Thyroid gland (tissue), 4 donors: ENCODE measurements at regions not wholly inside any gene's neighbourhood (a gene's known extent, or its start where the extent isn't known, plus 50 kb on each side); places are given as distances from the start of the nearest gene placed in this dataset.

Experiments used
- DNase-seq, 2 donors: peaks; one replicate each; pipeline ENCODE4 v3.0.0-alpha.2; 2019
- H3K27ac ChIP-seq, 3 donors: fragments of 200-600 bp; sonication (generic); 1 replicate in 2 of 3; 2 replicates in 1 of 3; pipeline ENCODE4 v1.5.1; 2016 to 2019; ENCODE audit warnings: mild to moderate bottlenecking in 1 of 3, moderate library complexity in 1 of 3
- H3K27me3 ChIP-seq: fragments of 200-600 bp; sonication (generic); one replicate; pipeline ENCODE4 v1.5.1; 2019
- H3K36me3 ChIP-seq, 2 donors: fragments of 200-600 bp; sonication (generic); one replicate each; pipeline ENCODE4 v1.5.1; 2016 to 2019
- H3K4me1 ChIP-seq, 2 donors: fragments of 200-600 bp; sonication (generic); one replicate each; pipeline ENCODE4 v1.5.1; 2017 to 2019
- H3K4me3 ChIP-seq, 3 donors: fragments of 200-600 bp; sonication (generic); replicated peaks in 1 of 3; 1 replicate in 2 of 3; 2 replicates in 1 of 3; pipeline ENCODE4 v1.5.1; 2016; ENCODE audit warnings: mild to moderate bottlenecking in 1 of 3
- H3K9me3 ChIP-seq: fragments of 200-600 bp; sonication (generic); one replicate; pipeline ENCODE4 v1.5.1; 2017
- CTCF ChIP-seq, 6 experiments: fragments of 200-600 bp in 3 of 6; fragments of 450-650 bp in 3 of 6; sonication (generic) in 3 of 6; IDR thresholded peaks; one replicate each; pipeline ENCODE4 v1.5.1; 2016 to 2019; ENCODE audit warnings: antibody characterized with exemption in 6 of 6, mild to moderate bottlenecking in 2 of 6, inconsistent platforms in 1 of 6, moderate library complexity in 1 of 6
- POLR2A ChIP-seq, 2 donors: fragments of 450-650 bp; IDR thresholded peaks; one replicate each; pipeline ENCODE4 v1.6.1; 2017; ENCODE audit warnings: antibody characterized with exemption in 2 of 2, mild to moderate bottlenecking in 2 of 2, moderate library complexity in 1 of 2
- WGBS, 2 donors: methylation state at CpG; one replicate each; pipeline ENCODE4 v1.1.5; 2017; 5-methylcytosine and 5-hydroxymethylcytosine counted together
- intact Hi-C: fragments of 100-400 bp; cut with DNase I; formaldehyde crosslinking; loops from one replicate; pipeline ENCODE4 v1.15.1; 2023

GRCh38 chr4:71198958-71199357 lies 139.9 kb upstream of the SLC4A4 start:
- intact Hi-C loops = no loop called here
- WGBS, 2 donors = 94 to 95% methylated on average over 2 of the region's 2 CpGs
- Histone ChIP-seq H3K36me3 (no peaks in the 10 kb centered on the region), H3K4me3 (no peak overlapping the region), H3K27ac (no peak overlapping the region), H3K9me3 (no peaks in the 10 kb centered on the region), H3K27me3 (no peaks in the 10 kb centered on the region), H3K4me1 (peaks cover 24 to 26% of the 10 kb centered on the region in 2 donors)
- no peak for TF ChIP-seq CTCF (IDR thresholded peaks at IDR 0.05)
- no peak for TF ChIP-seq POLR2A (IDR thresholded peaks at IDR 0.05)
- DNase-seq = no peak

DNA sequence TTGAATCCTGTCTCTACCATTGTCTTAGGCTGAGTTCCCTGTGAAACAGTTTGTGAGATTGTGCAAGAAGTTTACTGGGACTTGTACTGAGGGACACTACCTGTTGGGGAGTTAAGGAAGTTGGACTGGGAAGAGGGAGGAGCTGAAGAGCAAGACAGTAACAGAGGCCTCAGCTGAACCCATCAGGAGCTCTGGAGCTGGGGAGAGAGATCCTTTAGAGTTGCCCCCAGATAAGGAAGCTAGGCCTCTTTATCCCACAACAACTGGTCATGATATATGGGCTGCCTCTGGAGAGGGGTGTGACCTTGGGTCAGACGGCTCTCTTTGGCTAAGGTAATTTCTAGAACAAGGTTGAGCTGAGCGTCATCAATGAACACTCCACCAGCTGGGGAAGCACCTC lies 137.8 kb upstream of the SLC4A4 start:
- intact Hi-C loops = no loop called here
- no peak for TF ChIP-seq CTCF (IDR thresholded peaks at IDR 0.05)
- TF ChIP-seq POLR2A (IDR thresholded peaks at IDR 0.05) = no peak
- H3K4me1 ChIP-seq = peaks cover 7 to 10% of the 10 kb centered on the region in 2 donors
- no peaks in the 10 kb centered on the region for H3K9me3 ChIP-seq
- WGBS, 2 donors = 69 to 79% methylated on average over 2 of the region's 2 CpGs
- no peak overlapping the region for H3K27ac ChIP-seq
- H3K4me3 ChIP-seq = no peak overlapping the region
- no peaks in the 10 kb centered on the region for H3K36me3 ChIP-seq
- no peak for DNase-seq
- no peaks in the 10 kb centered on the region for H3K27me3 ChIP-seq

GRCh38 chr4:71201817-71202576 lies 136.8 kb upstream of the SLC4A4 start:
- 83 to 85% methylated on average over 3 of the region's 3 CpGs for WGBS, 2 donors
- intact Hi-C loops = no loop called here
- no peak for TF ChIP-seq POLR2A (IDR thresholded peaks at IDR 0.05)
- no peak for TF ChIP-seq CTCF (IDR thresholded peaks at IDR 0.05)
- DNase-seq = no peak
- no peaks in the 10 kb centered on the region for H3K36me3 ChIP-seq
- H3K9me3 ChIP-seq = no peaks in the 10 kb centered on the region
- H3K4me3 ChIP-seq = no peak overlapping the region
- peaks cover 0 to under 1% of the 10 kb centered on the region in 2 donors for H3K4me1 ChIP-seq
- no peaks in the 10 kb centered on the region for H3K27me3 ChIP-seq
- H3K27ac ChIP-seq = no peak overlapping the region

DNA sequence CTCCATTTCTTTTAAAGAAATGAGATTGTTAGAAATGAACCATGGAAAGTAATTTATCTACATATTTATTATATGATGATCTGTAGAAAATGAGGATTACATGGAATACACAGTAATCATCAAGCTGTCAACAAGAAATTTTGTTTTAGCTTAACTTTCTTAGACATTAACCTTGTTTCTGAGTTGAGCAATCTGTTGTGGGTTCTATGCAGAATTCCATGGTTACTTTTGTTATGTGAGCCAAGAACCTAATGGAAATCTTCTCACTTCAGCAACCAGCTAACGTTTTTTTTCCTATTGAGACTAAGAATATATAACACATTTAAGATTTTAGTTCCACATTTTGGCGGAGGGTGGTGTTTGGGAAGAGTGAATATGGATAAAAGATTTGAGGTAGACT lies 136.1 kb upstream of the SLC4A4 start:
- no peak for DNase-seq
- intact Hi-C loops = no loop called here
- Histone ChIP-seq H3K27ac (no peak overlapping the region), H3K4me3 (no peak overlapping the region), H3K36me3 (no peaks in the 10 kb centered on the region), H3K4me1 (no peaks in the 10 kb centered on the region), H3K9me3 (no peaks in the 10 kb centered on the region), H3K27me3 (no peaks in the 10 kb centered on the region)
- TF ChIP-seq POLR2A (IDR thresholded peaks at IDR 0.05) = no peak
- TF ChIP-seq CTCF (IDR thresholded peaks at IDR 0.05) = no peak
- WGBS, 2 donors = 64% methylated on average over 2 of the region's 2 CpGs

GRCh38 chr4:71204056-71204455 lies 134.8 kb upstream of the SLC4A4 start:
- Histone ChIP-seq H3K27ac (no peak overlapping the region), H3K27me3 (no peaks in the 10 kb centered on the region), H3K9me3 (no peaks in the 10 kb centered on the region), H3K4me3 (no peak overlapping the region), H3K36me3 (no peaks in the 10 kb centered on the region), H3K4me1 (peaks cover 0 to 1% of the 10 kb centered on the region in 2 donors)
- 92 to 94% methylated on average over 2 of the region's 2 CpGs for WGBS, 2 donors
- intact Hi-C loops = no loop called here
- no peak for DNase-seq
- TF ChIP-seq POLR2A (IDR thresholded peaks at IDR 0.05) = no peak
- no peak for TF ChIP-seq CTCF (IDR thresholded peaks at IDR 0.05)
